Mesendoderm (in vitro differentiated cells): ENCODE measurements at regions not wholly inside any gene's neighbourhood (a gene's known extent, or its start where the extent isn't known, plus 50 kb on each side); places are given as distances from the start of the nearest gene placed in this dataset.

Experiments
- DNase-seq: peaks from one replicate; pipeline ENCODE4 v3.0.0; 2013
- H2AK5ac ChIP-seq: 2 replicates; pipeline ENCODE4 v1.6.1; 2013; ENCODE audit warnings: low read length, inconsistent platforms
- H2BK120ac ChIP-seq: 2 replicates; pipeline ENCODE4 v1.6.1; 2013; ENCODE audit warnings: low read depth, mild to moderate bottlenecking, low read length, moderate library complexity, mixed read lengths
- H2BK15ac ChIP-seq: replicated peaks from 2 replicates; pipeline ENCODE4 v1.6.1; 2013; ENCODE audit warnings: low read depth, mild to moderate bottlenecking, moderate library complexity
- H2BK5ac ChIP-seq: 2 replicates; pipeline ENCODE4 v1.6.1; 2013; ENCODE audit warnings: low read length, inconsistent platforms
- H3K18ac ChIP-seq: 2 replicates; pipeline ENCODE4 v1.6.1; 2013; ENCODE audit warnings: mild to moderate bottlenecking, low read length, mixed read lengths
- H3K23ac ChIP-seq: one replicate; pipeline ENCODE4 v1.6.1; 2013; ENCODE audit warnings: low read length
- H3K27ac ChIP-seq: 2 replicates; pipeline ENCODE4 v1.5.1; 2013; ENCODE audit warnings: low read depth, mild to moderate bottlenecking, inconsistent platforms, low read length, moderate library complexity
- H3K27me3 ChIP-seq: 2 replicates; pipeline ENCODE4 v1.6.1; 2013; ENCODE audit warnings: low read length, control low read depth, mild to moderate bottlenecking, inconsistent platforms; ENCODE audit not compliant: insufficient read depth, poor library complexity
- H3K36me3 ChIP-seq: 2 replicates; pipeline ENCODE4 v1.6.1; 2013; ENCODE audit warnings: low read length, inconsistent platforms; ENCODE audit not compliant: control insufficient read depth, insufficient read depth
- H3K4ac ChIP-seq: one replicate; pipeline ENCODE4 v1.6.1; 2013; ENCODE audit warnings: low read depth, mild to moderate bottlenecking, low read length, moderate library complexity
- H3K4me1 ChIP-seq: 2 replicates; pipeline ENCODE4 v1.6.1; 2013; ENCODE audit warnings: low read depth, low read length, inconsistent platforms; ENCODE audit not compliant: control insufficient read depth
- H3K4me2 ChIP-seq: 2 replicates; pipeline ENCODE4 v1.6.1; 2013; ENCODE audit warnings: low read length
- H3K4me3 ChIP-seq: 2 replicates; pipeline ENCODE4 v1.5.1; 2013; ENCODE audit warnings: mild to moderate bottlenecking, low read length
- H3K56ac ChIP-seq: one replicate; pipeline ENCODE4 v1.6.1; 2013; ENCODE audit warnings: low read length
- H3K79me1 ChIP-seq: 2 replicates; pipeline ENCODE4 v1.6.1; 2013; ENCODE audit warnings: low read length, inconsistent platforms
- H3K79me2 ChIP-seq: 2 replicates; pipeline ENCODE4 v1.6.1; 2013; ENCODE audit warnings: mild to moderate bottlenecking, low read length; ENCODE audit not compliant: control insufficient read depth, insufficient read depth
- H3K9ac ChIP-seq: 2 replicates; pipeline ENCODE4 v1.6.1; 2013; ENCODE audit warnings: low read length, inconsistent platforms
- H4K5ac ChIP-seq: one replicate; pipeline ENCODE4 v1.6.1; 2013; ENCODE audit warnings: low read length
- H4K8ac ChIP-seq: one replicate; pipeline ENCODE4 v1.6.1; 2013; ENCODE audit warnings: low read depth, mild to moderate bottlenecking, control low read depth, low read length, moderate library complexity
- WGBS: extraction: QIAGEN DNeasy Blood & Tissue Kit; methylation state at CpG from one replicate; pipeline ENCODE4 v1.1.7; 2013; ENCODE audit warnings: low lambda C conversion rate, missing lambda C conversion rate; ENCODE audit not compliant: insufficient coverage; ENCODE audit errors: extremely low coverage; 5-methylcytosine and 5-hydroxymethylcytosine counted together

DNA sequence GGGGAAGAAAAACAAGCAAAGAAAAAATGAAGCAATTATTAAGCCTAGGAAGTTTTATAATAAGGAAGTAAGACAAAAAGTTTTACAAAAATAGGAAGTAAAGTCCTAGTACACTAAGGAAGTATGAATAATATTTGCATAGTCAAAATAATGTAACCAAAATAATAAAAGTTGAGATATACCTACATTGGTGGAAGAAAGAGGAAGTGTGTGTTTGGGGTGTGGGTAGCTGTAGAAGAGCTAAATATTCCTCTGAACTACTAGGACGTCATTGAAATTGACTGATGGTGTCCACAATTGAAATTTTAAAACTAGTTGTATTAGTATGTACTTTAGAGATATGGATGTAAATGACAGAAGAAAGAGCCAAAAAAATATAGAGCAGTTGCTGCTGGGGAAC, 228.4 kb upstream of the OTX2 start:
- Histone ChIP-seq H3K79me1 (no peaks in the 10 kb centered on the region), H3K36me3 (no peaks in the 10 kb centered on the region), H3K79me2 (no peaks in the 10 kb centered on the region), H2BK15ac (no peak overlapping the region), H4K8ac (no peak overlapping the region), H2BK120ac (no peak overlapping the region), H3K4me2 (no peak overlapping the region), H4K5ac (no peak overlapping the region), H3K4ac (no peak overlapping the region), H2BK5ac (no peak overlapping the region), H3K4me1 (no peaks in the 10 kb centered on the region), H2AK5ac (no peak overlapping the region), H3K27ac (no peak overlapping the region), H3K27me3 (no peaks in the 10 kb centered on the region), H3K23ac (no peak overlapping the region), H3K18ac (no peak overlapping the region), H3K4me3 (no peak overlapping the region), H3K56ac (no peak overlapping the region), H3K9ac (no peak overlapping the region)
- WGBS = no CpG with 5 or more reads among the region's 1 CpG
- DNase-seq = no peak

DNA sequence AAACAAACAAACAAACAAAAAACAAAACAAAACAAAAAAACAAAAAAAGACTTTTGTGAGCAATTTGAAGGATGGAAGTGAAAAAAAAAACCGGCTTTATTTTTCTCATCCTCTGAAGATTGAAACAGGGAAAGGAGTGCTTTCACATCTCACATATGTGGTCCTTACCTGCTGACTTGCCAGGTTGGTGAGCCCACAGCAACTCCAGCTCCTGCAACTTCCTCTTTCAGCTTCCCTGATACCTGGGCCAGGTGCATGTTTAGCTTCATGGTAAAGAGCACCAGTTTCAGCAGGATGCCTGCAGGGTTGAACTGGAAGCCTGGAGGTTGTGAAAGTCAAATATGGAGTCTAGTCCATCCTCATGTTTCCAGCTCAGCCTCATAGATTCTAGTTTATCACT, 221.2 kb upstream of the OTX2 start:
- Histone ChIP-seq H2AK5ac (no peak overlapping the region), H4K5ac (no peak overlapping the region)
- WGBS = no CpG with 5 or more reads among the region's 1 CpG

DNA sequence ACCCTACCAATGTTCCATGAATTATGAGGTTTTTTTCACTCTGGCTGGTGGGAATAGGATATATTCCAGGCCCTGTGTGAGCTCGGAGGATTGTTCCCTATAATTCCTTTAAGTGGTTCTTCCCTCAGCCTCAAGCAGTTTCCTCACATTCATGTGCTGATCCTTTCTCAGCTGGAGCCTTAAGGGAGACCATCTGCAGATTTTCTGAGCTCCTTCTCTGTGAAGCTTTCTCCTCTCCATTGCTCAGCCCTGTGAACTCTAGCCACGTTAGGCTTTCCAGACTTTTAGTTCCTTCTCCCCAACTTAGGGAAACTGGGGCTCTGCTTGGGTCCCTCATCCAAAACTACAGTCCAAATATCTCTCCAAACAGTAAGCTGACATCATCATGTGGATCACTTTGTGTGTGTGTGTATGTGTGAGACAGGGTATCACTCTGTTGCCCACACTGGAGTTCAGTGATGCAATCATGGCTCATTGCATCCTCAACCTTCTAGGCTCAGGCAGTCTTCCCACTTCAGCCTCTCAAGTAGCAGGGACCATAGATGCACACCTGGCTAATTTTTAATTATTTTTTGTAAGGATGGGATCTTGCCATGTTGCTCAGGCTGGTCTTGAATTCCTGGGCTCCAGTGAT, 219.5 kb upstream of the OTX2 start:
- Histone ChIP-seq H2BK15ac (no peak overlapping the region), H3K4me2 (no peak overlapping the region), H3K4ac (no peak overlapping the region), H3K27me3 (no peaks in the 10 kb centered on the region), H2BK120ac (no peak overlapping the region), H3K18ac (no peak overlapping the region), H3K27ac (no peak overlapping the region), H3K4me3 (no peak overlapping the region), H3K36me3 (no peaks in the 10 kb centered on the region), H4K5ac (no peak overlapping the region), H3K23ac (no peak overlapping the region), H2AK5ac (no peak overlapping the region), H2BK5ac (no peak overlapping the region), H3K79me2 (no peaks in the 10 kb centered on the region), H3K79me1 (no peaks in the 10 kb centered on the region), H3K9ac (no peak overlapping the region), H4K8ac (no peak overlapping the region), H3K4me1 (no peaks in the 10 kb centered on the region), H3K56ac (no peak overlapping the region)
- no peak for DNase-seq
- no CpG with 5 or more reads among the region's 2 CpGs for WGBS

More for the DNA sequence above, 221.2 kb upstream of the OTX2 start:
- Histone ChIP-seq H2BK5ac (no peak overlapping the region), H3K79me2 (no peaks in the 10 kb centered on the region), H2BK120ac (no peak overlapping the region), H3K4me1 (no peaks in the 10 kb centered on the region), H3K9ac (no peak overlapping the region), H3K4me2 (no peak overlapping the region), H3K23ac (no peak overlapping the region), H3K4ac (no peak overlapping the region), H4K8ac (no peak overlapping the region), H3K4me3 (no peak overlapping the region), H3K27ac (no peak overlapping the region), H3K56ac (no peak overlapping the region), H2BK15ac (no peak overlapping the region), H3K36me3 (no peaks in the 10 kb centered on the region), H3K79me1 (no peaks in the 10 kb centered on the region), H3K18ac (no peak overlapping the region), H3K27me3 (no peaks in the 10 kb centered on the region)
- no peak for DNase-seq

DNA sequence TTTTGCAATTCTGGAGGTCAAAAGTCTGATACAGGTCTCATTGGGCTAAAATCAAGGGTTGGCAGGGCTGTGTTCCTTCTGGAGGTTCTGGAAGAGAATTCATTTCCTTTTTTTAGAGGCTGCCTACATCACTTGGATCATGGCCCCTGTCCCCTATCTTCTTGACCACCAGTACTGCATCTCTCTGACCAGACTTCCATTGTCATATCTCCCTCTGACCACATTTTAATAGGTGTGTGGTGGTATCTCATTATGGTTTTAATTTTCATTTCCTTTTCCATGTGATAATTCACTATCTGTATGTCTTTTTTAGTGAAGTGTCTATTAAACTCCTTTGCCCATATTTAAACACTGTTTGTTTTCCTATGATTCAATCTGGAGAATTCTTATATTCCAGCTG, 215.2 kb upstream of the OTX2 start:
- Histone ChIP-seq H3K27ac (no peak overlapping the region), H3K27me3 (no peaks in the 10 kb centered on the region), H3K23ac (no peak overlapping the region), H2BK120ac (no peak overlapping the region), H4K5ac (no peak overlapping the region), H3K79me1 (no peaks in the 10 kb centered on the region), H3K4me2 (no peak overlapping the region), H3K9ac (no peak overlapping the region), H2BK5ac (no peak overlapping the region), H3K36me3 (no peaks in the 10 kb centered on the region), H3K4ac (no peak overlapping the region), H3K4me1 (no peaks in the 10 kb centered on the region), H3K79me2 (no peaks in the 10 kb centered on the region), H3K4me3 (no peak overlapping the region), H2AK5ac (no peak overlapping the region), H2BK15ac (no peak overlapping the region), H4K8ac (no peak overlapping the region), H3K56ac (no peak overlapping the region), H3K18ac (no peak overlapping the region)
- DNase-seq = no peak

DNA sequence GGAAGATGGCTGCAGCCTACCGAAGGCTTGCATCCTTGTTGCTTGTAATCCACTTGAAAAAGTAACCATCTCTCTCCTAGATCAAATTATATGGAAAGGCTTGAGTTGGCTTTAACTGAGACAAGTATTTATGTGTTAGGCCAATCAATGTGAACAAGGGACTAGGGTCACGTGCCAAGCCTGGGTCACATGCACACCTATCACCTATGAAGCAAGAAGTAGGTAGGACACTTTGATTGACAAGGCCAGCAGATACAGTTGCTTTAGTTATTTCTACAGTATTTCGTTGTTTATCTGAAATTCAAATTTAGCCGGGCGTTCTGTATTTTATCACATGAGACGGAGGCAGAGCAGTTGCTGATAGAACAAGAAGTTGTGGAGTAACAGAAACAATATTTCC, 212.3 kb upstream of the OTX2 start:
- H3K4ac ChIP-seq = no peak overlapping the region
- no peaks in the 10 kb centered on the region for H3K79me1 ChIP-seq
- H3K18ac ChIP-seq = no peak overlapping the region
- no CpG with 5 or more reads among the region's 6 CpGs for whole genome bisulfite sequencing
- H3K56ac ChIP-seq = no peak overlapping the region
- H2BK120ac ChIP-seq = no peak overlapping the region
- H4K8ac ChIP-seq = no peak overlapping the region
- H2BK15ac ChIP-seq = no peak overlapping the region
- DNase-seq = no peak
- H3K36me3 ChIP-seq = no peaks in the 10 kb centered on the region
- no peak overlapping the region for H3K4me3 ChIP-seq
- H3K4me2 ChIP-seq = no peak overlapping the region
- no peaks in the 10 kb centered on the region for H3K27me3 ChIP-seq
- H3K79me2 ChIP-seq = no peaks in the 10 kb centered on the region
- H3K4me1 ChIP-seq = no peaks in the 10 kb centered on the region
- H3K27ac ChIP-seq = no peak overlapping the region
- no peak overlapping the region for H2AK5ac ChIP-seq
- no peak overlapping the region for H3K9ac ChIP-seq
- no peak overlapping the region for H2BK5ac ChIP-seq
- H3K23ac ChIP-seq = no peak overlapping the region
- H4K5ac ChIP-seq = no peak overlapping the region

DNA sequence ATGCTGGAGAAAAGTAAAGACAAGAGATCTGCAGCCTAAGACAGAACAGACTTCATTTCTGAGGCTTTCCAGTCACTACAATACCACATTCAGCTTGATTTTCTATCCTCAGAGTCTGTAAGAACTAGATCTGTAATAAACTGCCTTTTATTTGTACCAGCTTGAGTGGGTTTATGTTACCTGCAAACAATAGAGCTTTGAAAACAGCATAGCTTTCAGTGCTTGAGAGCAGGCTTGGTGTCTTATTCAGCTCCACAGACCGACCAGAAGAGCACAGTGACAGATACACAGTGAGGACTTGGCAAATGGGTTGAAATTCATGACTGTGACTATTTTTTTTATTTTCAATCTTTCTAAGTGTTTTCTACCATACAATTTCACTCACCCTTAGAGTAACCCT, 207.8 kb upstream of the OTX2 start:
- DNase-seq = no peak
- Histone ChIP-seq H3K4me1 (no peaks in the 10 kb centered on the region), H3K4me2 (no peak overlapping the region), H3K23ac (no peak overlapping the region), H4K5ac (no peak overlapping the region), H2BK120ac (no peak overlapping the region), H4K8ac (no peak overlapping the region), H2BK5ac (no peak overlapping the region), H3K36me3 (no peaks in the 10 kb centered on the region), H3K9ac (no peak overlapping the region), H3K79me1 (no peaks in the 10 kb centered on the region), H3K4ac (no peak overlapping the region), H3K79me2 (no peaks in the 10 kb centered on the region), H3K4me3 (no peak overlapping the region), H2BK15ac (no peak overlapping the region), H2AK5ac (no peak overlapping the region), H3K27me3 (no peaks in the 10 kb centered on the region), H3K27ac (no peak overlapping the region), H3K56ac (no peak overlapping the region), H3K18ac (no peak overlapping the region)
- WGBS = no CpG with 5 or more reads among the region's 1 CpG
